Thoracic aorta (tissue), 2 donors: ENCODE measurements at regions not wholly inside any gene's neighbourhood (a gene's known extent, or its start where the extent isn't known, plus 50 kb on each side); places are given as distances from the start of the nearest gene placed in this dataset.

Experiments
- ATAC-seq: fragments of 150-250 bp; one replicate; pipeline ENCODE4 v1.8.0; 2017; ENCODE audit warnings: low read depth; ENCODE audit not compliant: insufficient number of reproducible peaks, low FRiP score
- DNase-seq: peaks from one replicate; pipeline ENCODE4 v3.0.0-alpha.2; 2020; ENCODE audit warnings: low spot score
- H3K27ac ChIP-seq, 2 donors: fragments of 200-600 bp; sonication (generic); 1 replicate in 1 of 2; 2 replicates in 1 of 2; pipeline ENCODE4 v1.5.1; 2016; ENCODE audit warnings: mild to moderate bottlenecking in 2 of 2, moderate library complexity in 2 of 2
- H3K27me3 ChIP-seq: fragments of 200-600 bp; sonication (generic); replicated peaks from 2 replicates; pipeline ENCODE4 v1.6.0; 2016; ENCODE audit warnings: mild to moderate bottlenecking; ENCODE audit not compliant: insufficient read depth
- H3K36me3 ChIP-seq: fragments of 200-600 bp; sonication (generic); one replicate; pipeline ENCODE4 v1.5.1; 2016
- H3K4me1 ChIP-seq, 2 donors: fragments of 200-600 bp; sonication (generic); 1 replicate in 1 of 2; 2 replicates in 1 of 2; pipeline versions ENCODE4 v1.5.1 to v1.6.0; 2016; ENCODE audit warnings: low read depth in 2 of 2, mild to moderate bottlenecking in 1 of 2; ENCODE audit not compliant: control insufficient read depth in 1 of 2
- H3K4me3 ChIP-seq: fragments of 200-600 bp; sonication (generic); 2 replicates; pipeline ENCODE4 v1.5.1; 2016; ENCODE audit warnings: mild to moderate bottlenecking
- H3K9me3 ChIP-seq: fragments of 200-600 bp; sonication (generic); 2 replicates; pipeline ENCODE4 v1.5.1; 2016
- CTCF ChIP-seq: fragments of 200-600 bp; sonication (generic); IDR thresholded peaks from one replicate; pipeline ENCODE4 v1.5.1; 2019; ENCODE audit warnings: antibody characterized with exemption

- no peaks in the 10 kb centered on the region for H3K36me3 ChIP-seq
- no peak for ATAC-seq
Measured at GRCh38 chrX:9134366-9134765, 100.4 kb upstream of the FAM9B start.

GRCh38 chrX:9135901-9136510 is 102.1 kb upstream of the FAM9B start:
- no peak for TF ChIP-seq CTCF
- Histone ChIP-seq H3K4me1 (peaks cover 0 to 6% of the 10 kb centered on the region in 2 donors), H3K27ac (no peak overlapping the region), H3K9me3 (no peaks in the 10 kb centered on the region), H3K4me3 (no peak overlapping the region), H3K27me3 (no peaks in the 10 kb centered on the region), H3K36me3 (no peaks in the 10 kb centered on the region)
- ATAC-seq (no peak), DNase-seq (no peak)

More at GRCh38 chrX:9134366-9134765, 100.4 kb upstream of the FAM9B start:
- no peaks in the 10 kb centered on the region for H3K9me3 ChIP-seq
- no peak overlapping the region for H3K27ac ChIP-seq
- DNase-seq: no peak
- H3K4me3 ChIP-seq: no peak overlapping the region
- H3K4me1 ChIP-seq: peaks cover 0 to 6% of the 10 kb centered on the region in 2 donors
- no peaks in the 10 kb centered on the region for H3K27me3 ChIP-seq
- no peak for TF ChIP-seq CTCF

GRCh38 chrX:9137152-9137551 is 103.2 kb upstream of the FAM9B start:
- no peak for ATAC-seq
- Histone ChIP-seq H3K4me3 (no peak overlapping the region), H3K27me3 (no peaks in the 10 kb centered on the region), H3K27ac (no peak overlapping the region), H3K36me3 (no peaks in the 10 kb centered on the region), H3K9me3 (no peaks in the 10 kb centered on the region), H3K4me1 (peaks cover 0 to 6% of the 10 kb centered on the region in 2 donors)
- DNase-seq: no peak
- TF ChIP-seq CTCF: no peak

GRCh38 chrX:9141496-9141895 is 107.6 kb upstream of the FAM9B start:
- ATAC-seq (no peak), DNase-seq (no peak)
- Histone ChIP-seq H3K27me3 (no peaks in the 10 kb centered on the region), H3K27ac (no peak overlapping the region), H3K9me3 (no peaks in the 10 kb centered on the region), H3K4me1 (no peaks in the 10 kb centered on the region), H3K4me3 (no peak overlapping the region), H3K36me3 (no peaks in the 10 kb centered on the region)
- no peak for TF ChIP-seq CTCF

- ATAC-seq: no peak
- no peaks in the 10 kb centered on the region for H3K4me1 ChIP-seq
- H3K4me3 ChIP-seq: no peak overlapping the region
- H3K27ac ChIP-seq: no peak overlapping the region
- no peak for TF ChIP-seq CTCF
- H3K36me3 ChIP-seq: no peaks in the 10 kb centered on the region
- DNase-seq: no peak
- H3K9me3 ChIP-seq: no peaks in the 10 kb centered on the region
- H3K27me3 ChIP-seq: no peaks in the 10 kb centered on the region
Measured at GRCh38 chrX:9144701-9145241, 110.8 kb upstream of the FAM9B start.
